K562 (cell line): ENCODE measurements at regions not wholly inside any gene's neighbourhood (a gene's known extent, or its start where the extent isn't known, plus 50 kb on each side); places are given as distances from the start of the nearest gene placed in this dataset.
A peak's percentile ranks its signal among the peaks of the same experiment; 100 is the strongest.

Experiments
- ARID1B ChIP-seq: fragments of 450-650 bp; IDR thresholded peaks from 2 replicates; pipeline ENCODE4 v1.6.1; 2016; ENCODE audit warnings: antibody characterized with exemption, mild to moderate bottlenecking, inconsistent platforms
- BHLHE40 ChIP-seq: IDR thresholded peaks from 2 replicates; pipeline ENCODE4 v1.6.1; 2011; ENCODE audit warnings: low read length, improper control_type of control experiment
- CCAR2 ChIP-seq: fragments of 200-400 bp; formaldehyde crosslinking; IDR thresholded peaks from 2 replicates; pipeline ENCODE4 v1.6.1; 2017; ENCODE audit warnings: mild to moderate bottlenecking, low read depth, low read length
- DPF2 ChIP-seq: fragments of 450-650 bp; IDR thresholded peaks from 2 replicates; pipeline ENCODE4 v1.6.1; 2016
- GATA2 ChIP-seq: sonication (generic); formaldehyde crosslinking; IDR thresholded peaks from 2 replicates; pipeline ENCODE4 v1.4.0; 2020; ENCODE audit warnings: mild to moderate bottlenecking, missing genetic modification reagents
- HNRNPH1 ChIP-seq: fragments of 200-400 bp; formaldehyde crosslinking; optimal IDR thresholded peaks from 2 replicates; pipeline ENCODE3; 2017; ENCODE audit warnings: low read depth, mild to moderate bottlenecking, low read length, moderate library complexity
- KDM1A ChIP-seq, 2 experiments: fragments of 450-650 bp; IDR thresholded peaks; 2 replicates each; pipeline ENCODE4 v1.6.1; 2016; ENCODE audit warnings: mild to moderate bottlenecking in 2 of 2
- LCOR ChIP-seq: sonication (generic); formaldehyde crosslinking; IDR thresholded peaks from 2 replicates; pipeline ENCODE4 v1.8.0; 2022; ENCODE audit warnings: mild to moderate bottlenecking, missing genetic modification reagents
- MTA2 ChIP-seq: fragments of 450-650 bp; IDR thresholded peaks from 2 replicates; pipeline ENCODE4 v1.6.1; 2016; ENCODE audit warnings: low read depth
- NFIC ChIP-seq: fragments of 450-650 bp; IDR thresholded peaks from 2 replicates; pipeline ENCODE4 v1.6.1; 2017; ENCODE audit warnings: mild to moderate bottlenecking, inconsistent platforms
- POLR2B ChIP-seq: fragments of 450-650 bp; IDR thresholded peaks from 2 replicates; pipeline ENCODE4 v1.6.1; 2018; ENCODE audit warnings: low read depth; ENCODE audit not compliant: partially characterized antibody
- RBBP5 ChIP-seq: fragments of 200-600 bp; sonication (generic); IDR thresholded peaks from 2 replicates; pipeline ENCODE4 v1.6.1; 2012; ENCODE audit warnings: borderline replicate concordance, mild to moderate bottlenecking, low read length, control low read depth, inconsistent platforms; ENCODE audit not compliant: insufficient read depth, poor library complexity, severe bottlenecking
- SIN3B ChIP-seq: fragments of 450-650 bp; IDR thresholded peaks from 2 replicates; pipeline ENCODE4 v1.6.1; 2017; ENCODE audit warnings: low read depth, mild to moderate bottlenecking, moderate library complexity
- SP2 ChIP-seq: IDR thresholded peaks from 2 replicates; pipeline ENCODE4 v1.6.1; 2011; ENCODE audit warnings: mild to moderate bottlenecking, low read depth, low read length, moderate library complexity; ENCODE audit not compliant: poor library complexity, severe bottlenecking; ENCODE audit errors: extremely low read depth
- TCF3 ChIP-seq: sonication (generic); formaldehyde crosslinking; IDR thresholded peaks from 2 replicates; pipeline ENCODE4 v1.4.0; 2020; ENCODE audit warnings: mild to moderate bottlenecking, missing genetic modification reagents
- ZEB2 ChIP-seq: fragments of 450-650 bp; IDR thresholded peaks from 2 replicates; pipeline ENCODE4 v1.6.1; 2016
- ZNF232 ChIP-seq: sonication (generic); formaldehyde crosslinking; IDR thresholded peaks from 2 replicates; pipeline ENCODE4 v1.8.0; 2022; ENCODE audit warnings: mild to moderate bottlenecking, missing genetic modification reagents
- ZNF695 ChIP-seq: fragments of 450-650 bp; formaldehyde crosslinking; IDR thresholded peaks from 2 replicates; pipeline ENCODE4 v1.4.0; 2020; ENCODE audit warnings: mild to moderate bottlenecking, moderate library complexity
- TF ChIP-seq, protein P1 (sequence below): fragments of 200-800 bp; sonication (Bioruptor generic); IDR thresholded peaks from 2 replicates; pipeline ENCODE4 v1.6.1; 2017; ENCODE audit warnings: missing genetic modification characterization, missing compliant biosample characterization
- TF ChIP-seq, protein P2 (sequence below): sonication (generic); formaldehyde crosslinking; IDR thresholded peaks from 2 replicates; pipeline ENCODE4 v1.8.0; 2022; ENCODE audit warnings: mild to moderate bottlenecking, missing genetic modification reagents
- TF ChIP-seq, protein P3 (sequence below): fragments of 450-650 bp; IDR thresholded peaks from 2 replicates; pipeline ENCODE4 v1.6.1; 2017; ENCODE audit warnings: antibody characterized with exemption, mild to moderate bottlenecking
- TF ChIP-seq, protein P4 (sequence below), 2 experiments: fragments of 450-650 bp in 1 of 2; sonication (generic) in 1 of 2; formaldehyde crosslinking; conservative IDR thresholded peaks; 2 replicates each; pipeline versions ENCODE4 v1.4.0 to v1.8.1; 2020 to 2022; ENCODE audit warnings: mild to moderate bottlenecking in 1 of 2, missing genetic modification reagents in 1 of 2

DNA sequence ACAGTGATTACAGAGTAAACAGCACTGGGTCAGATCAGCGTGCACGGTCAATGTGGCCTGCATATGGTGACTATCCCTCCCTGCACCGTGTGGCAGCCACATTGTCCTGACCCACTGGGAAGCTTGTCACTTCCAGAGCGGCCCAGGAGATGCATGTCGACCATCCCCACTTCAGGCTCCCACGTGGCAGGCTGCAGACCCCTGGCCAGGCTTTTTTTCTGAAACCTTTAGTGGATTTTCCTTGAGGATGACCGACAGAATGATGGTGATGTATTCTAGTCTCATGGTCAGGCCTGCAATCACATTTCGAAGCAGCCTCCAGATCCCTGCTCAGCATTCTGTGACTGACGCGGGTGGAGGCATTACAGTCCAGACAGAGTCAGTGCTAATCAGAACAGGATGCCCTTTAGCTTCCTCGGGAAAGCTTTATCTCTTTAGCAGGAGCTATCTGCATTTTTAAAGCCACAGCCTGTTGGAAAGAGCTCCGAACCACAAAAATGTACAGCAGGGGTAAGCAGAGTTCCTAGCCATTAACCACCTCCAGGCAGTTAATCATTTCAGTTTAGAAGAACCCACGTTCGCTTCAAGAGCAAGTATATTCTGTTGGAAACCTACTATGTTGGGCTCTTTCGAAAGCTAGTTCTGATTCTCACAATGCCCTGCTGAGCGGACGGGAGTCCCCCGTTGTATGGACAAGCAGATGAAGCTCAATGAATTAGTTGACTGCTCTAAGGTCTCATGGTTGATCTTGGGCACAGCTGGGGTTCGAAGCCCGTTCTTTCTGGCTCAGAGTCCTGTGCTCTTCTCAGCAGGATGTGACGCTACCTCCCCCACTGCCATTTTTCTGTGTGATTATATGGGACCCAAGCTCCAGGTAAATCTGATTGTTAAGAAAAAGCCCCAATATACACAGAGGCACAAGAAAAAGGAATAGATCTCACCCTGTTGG lies 56.5 kb downstream of the IRF2BP2 start (continued):
- TF ChIP-seq, protein P1, sequence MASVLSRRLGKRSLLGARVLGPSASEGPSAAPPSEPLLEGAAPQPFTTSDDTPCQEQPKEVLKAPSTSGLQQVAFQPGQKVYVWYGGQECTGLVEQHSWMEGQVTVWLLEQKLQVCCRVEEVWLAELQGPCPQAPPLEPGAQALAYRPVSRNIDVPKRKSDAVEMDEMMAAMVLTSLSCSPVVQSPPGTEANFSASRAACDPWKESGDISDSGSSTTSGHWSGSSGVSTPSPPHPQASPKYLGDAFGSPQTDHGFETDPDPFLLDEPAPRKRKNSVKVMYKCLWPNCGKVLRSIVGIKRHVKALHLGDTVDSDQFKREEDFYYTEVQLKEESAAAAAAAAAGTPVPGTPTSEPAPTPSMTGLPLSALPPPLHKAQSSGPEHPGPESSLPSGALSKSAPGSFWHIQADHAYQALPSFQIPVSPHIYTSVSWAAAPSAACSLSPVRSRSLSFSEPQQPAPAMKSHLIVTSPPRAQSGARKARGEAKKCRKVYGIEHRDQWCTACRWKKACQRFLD (CRISPR knock-in tag): peak; percentile 89
- no peak for TF ChIP-seq SP2
- TF ChIP-seq KDM1A (IDR thresholded peaks at IDR 0.05): peak; percentile 96
- TF ChIP-seq TCF3 (CRISPR knock-in tag): peak; percentile 81
- TF ChIP-seq LCOR (CRISPR knock-in tag): peak; percentile 69; the same call in 1 of the 2 replicates
- TF ChIP-seq, protein P2, sequence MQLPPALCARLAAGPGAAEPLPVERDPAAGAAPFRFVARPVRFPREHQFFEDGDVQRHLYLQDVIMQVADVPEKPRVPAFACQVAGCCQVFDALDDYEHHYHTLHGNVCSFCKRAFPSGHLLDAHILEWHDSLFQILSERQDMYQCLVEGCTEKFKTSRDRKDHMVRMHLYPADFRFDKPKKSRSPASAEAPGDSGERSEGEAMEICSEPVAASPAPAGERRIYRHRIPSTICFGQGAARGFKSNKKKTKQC (CRISPR knock-in tag): 0 out of 2 replicates have a peak, but pooled peaks have one; percentile 19
- TF ChIP-seq DPF2: peak; percentile 52; the same call in 1 of the 2 replicates
- TF ChIP-seq RBBP5: no peak
- no peak for TF ChIP-seq POLR2B
- TF ChIP-seq, protein P3, sequence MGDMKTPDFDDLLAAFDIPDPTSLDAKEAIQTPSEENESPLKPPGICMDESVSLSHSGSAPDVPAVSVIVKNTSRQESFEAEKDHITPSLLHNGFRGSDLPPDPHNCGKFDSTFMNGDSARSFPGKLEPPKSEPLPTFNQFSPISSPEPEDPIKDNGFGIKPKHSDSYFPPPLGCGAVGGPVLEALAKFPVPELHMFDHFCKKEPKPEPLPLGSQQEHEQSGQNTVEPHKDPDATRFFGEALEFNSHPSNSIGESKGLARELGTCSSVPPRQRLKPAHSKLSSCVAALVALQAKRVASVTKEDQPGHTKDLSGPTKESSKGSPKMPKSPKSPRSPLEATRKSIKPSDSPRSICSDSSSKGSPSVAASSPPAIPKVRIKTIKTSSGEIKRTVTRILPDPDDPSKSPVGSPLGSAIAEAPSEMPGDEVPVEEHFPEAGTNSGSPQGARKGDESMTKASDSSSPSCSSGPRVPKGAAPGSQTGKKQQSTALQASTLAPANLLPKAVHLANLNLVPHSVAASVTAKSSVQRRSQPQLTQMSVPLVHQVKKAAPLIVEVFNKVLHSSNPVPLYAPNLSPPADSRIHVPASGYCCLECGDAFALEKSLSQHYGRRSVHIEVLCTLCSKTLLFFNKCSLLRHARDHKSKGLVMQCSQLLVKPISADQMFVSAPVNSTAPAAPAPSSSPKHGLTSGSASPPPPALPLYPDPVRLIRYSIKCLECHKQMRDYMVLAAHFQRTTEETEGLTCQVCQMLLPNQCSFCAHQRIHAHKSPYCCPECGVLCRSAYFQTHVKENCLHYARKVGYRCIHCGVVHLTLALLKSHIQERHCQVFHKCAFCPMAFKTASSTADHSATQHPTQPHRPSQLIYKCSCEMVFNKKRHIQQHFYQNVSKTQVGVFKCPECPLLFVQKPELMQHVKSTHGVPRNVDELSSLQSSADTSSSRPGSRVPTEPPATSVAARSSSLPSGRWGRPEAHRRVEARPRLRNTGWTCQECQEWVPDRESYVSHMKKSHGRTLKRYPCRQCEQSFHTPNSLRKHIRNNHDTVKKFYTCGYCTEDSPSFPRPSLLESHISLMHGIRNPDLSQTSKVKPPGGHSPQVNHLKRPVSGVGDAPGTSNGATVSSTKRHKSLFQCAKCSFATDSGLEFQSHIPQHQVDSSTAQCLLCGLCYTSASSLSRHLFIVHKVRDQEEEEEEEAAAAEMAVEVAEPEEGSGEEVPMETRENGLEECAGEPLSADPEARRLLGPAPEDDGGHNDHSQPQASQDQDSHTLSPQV: peak; percentile 58; the same call in 1 of the 2 replicates
- peak; percentile 47 for TF ChIP-seq NFIC
- peak; percentile 49 for TF ChIP-seq MTA2
- no peak for TF ChIP-seq CCAR2
- TF ChIP-seq ZNF695 (CRISPR knock-in tag): no peak
- TF ChIP-seq GATA2: peak; percentile 60; the same call in 1 of the 2 replicates
- no peak for TF ChIP-seq ZNF232 (CRISPR knock-in tag)
- TF ChIP-seq ZEB2: no peak
- TF ChIP-seq, protein P4, sequence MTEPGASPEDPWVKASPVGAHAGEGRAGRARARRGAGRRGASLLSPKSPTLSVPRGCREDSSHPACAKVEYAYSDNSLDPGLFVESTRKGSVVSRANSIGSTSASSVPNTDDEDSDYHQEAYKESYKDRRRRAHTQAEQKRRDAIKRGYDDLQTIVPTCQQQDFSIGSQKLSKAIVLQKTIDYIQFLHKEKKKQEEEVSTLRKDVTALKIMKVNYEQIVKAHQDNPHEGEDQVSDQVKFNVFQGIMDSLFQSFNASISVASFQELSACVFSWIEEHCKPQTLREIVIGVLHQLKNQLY (CRISPR knock-in tag; conservative IDR thresholded peaks at IDR 0.05): 0 out of 4 replicates have a peak, but pooled peaks of 1 of the 2 experiments have one; percentile 39
- TF ChIP-seq HNRNPH1: no peak
- 0 out of 2 replicates have a peak, but pooled peaks have one; percentile 52 for TF ChIP-seq BHLHE40
- no peak for TF ChIP-seq SIN3B
- TF ChIP-seq ARID1B: peak; percentile 80
